HCEC 1CT (cell line): ENCODE measurements at regions not wholly inside any gene's neighbourhood (a gene's known extent, or its start where the extent isn't known, plus 50 kb on each side); places are given as distances from the start of the nearest gene placed in this dataset.
A peak's percentile ranks its signal among the peaks of the same experiment; 100 is the strongest.
"Not testable (repeated sequence)": the region's sequence is repeated elsewhere in the genome, so short reads cannot be mapped to it uniquely, and the experiment has no call there.

ENCODE experiments used
- DNase-seq: peaks from one replicate; pipeline ENCODE4 v3.0.0-alpha.2; 2017

DNA sequence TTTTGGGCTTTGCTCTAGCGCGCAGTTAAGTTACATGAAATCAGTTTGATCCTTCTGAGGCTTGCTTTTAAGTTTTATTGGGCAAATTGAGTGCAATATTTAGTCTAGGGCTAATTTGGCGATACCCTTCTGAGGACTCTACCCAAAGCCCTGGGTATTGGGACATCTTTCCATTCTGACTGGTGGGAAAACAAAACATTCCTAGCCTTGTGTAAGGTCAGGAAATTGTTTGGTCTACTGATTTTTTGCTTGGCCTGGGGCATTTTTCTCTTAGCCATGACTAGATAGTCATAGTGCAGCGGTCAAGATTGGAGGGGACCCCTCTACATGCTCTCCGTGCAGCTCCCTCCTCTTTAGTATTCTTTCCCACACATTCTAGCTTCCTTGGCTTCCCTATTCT, 189.6 kb upstream of the PTGFR start:
- no peak for DNase-seq

DNA sequence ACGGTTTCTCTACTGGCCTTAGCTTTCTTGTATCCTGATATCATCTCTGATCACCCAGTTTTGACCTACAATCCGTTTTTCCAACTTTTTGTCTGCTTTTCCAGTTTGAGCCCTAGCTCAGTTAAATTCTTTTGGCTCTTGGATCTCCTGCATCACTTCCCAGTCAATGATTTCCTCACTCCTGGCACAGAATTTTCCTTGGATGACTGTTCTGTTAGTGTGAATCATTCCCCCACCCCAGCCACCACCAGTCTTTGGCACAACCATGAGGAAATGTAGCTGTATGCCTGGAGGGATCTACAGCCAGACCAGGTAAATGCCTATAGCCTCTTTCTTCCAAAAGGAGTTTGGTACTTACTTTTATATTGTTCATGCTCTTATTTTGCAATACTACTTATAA, 187.2 kb upstream of the PTGFR start:
- peak; percentile 93 for DNase-seq

- no peak for DNase-seq
Measured at GRCh38 chr1:78304341-78304740, 186.4 kb upstream of the PTGFR start.

- DNase-seq: no peak
Measured at GRCh38 chr1:78304761-78305160, 186.0 kb upstream of the PTGFR start.

- DNase-seq: not testable (repeated sequence)
Measured at GRCh38 chr1:78310261-78310660, 180.5 kb upstream of the PTGFR start.

- DNase-seq: no peak
Measured at GRCh38 chr1:78318011-78318410, 172.8 kb upstream of the PTGFR start.

DNA sequence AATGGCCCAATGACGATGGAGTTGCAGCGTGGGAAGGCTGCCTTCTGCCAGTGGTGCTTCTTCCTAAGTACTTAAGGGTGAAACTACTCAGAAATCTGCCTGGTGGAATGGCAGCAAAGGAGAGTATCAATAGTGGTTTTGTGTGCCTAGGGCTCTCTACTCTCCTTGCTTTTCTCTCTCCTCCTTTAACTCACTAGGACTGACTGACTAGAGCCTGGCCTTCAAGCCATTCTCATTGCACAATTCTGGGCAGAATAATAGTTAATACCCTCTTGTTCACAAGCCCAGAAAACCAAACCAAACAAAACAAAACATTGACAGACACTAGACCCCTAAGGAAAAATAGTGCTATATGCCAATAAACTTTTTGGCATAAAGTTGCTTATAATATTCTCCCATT, 171.2 kb upstream of the PTGFR start:
- no peak for DNase-seq

DNA sequence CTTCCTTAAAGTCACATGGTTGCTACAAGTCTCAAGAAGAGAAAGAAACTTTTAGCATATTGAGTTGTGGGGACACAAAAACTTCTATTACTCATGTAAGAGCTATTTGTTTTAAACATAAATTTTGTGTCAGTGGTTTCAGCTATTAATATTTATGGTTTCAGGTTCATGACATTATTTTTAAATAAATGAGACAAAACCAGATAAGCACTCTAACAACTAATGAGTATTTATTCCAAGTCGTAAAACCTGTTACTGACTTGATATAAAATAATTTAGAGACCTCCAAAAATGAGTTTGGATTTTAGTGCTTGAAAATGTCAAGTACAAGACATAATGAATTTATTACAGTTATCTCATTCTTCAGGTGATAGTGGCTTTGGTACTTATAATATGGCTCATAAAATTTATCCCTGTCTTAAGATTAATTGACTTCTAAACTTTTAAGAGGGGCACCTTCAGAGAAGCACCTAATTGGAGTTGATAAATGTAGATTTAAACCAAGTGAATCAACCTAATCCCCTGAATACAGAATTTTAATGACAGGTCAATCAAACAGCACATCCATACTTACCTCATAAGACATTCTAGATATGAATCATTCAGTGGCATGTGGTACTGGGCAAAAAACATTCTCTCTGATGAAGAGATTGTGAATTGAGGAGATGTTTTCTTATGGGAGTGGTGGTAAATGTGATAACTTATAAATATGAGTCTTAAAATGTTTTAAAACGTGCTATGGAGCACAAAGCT, 167.7 kb upstream of the PTGFR start:
- no peak for DNase-seq

GRCh38 chr1:78325293-78325692, 165.5 kb upstream of the PTGFR start:
- no peak for DNase-seq

GRCh38 chr1:78329475-78329874, 161.3 kb upstream of the PTGFR start:
- DNase-seq: no peak

GRCh38 chr1:78331799-78332198, 159.0 kb upstream of the PTGFR start:
- no peak for DNase-seq

DNA sequence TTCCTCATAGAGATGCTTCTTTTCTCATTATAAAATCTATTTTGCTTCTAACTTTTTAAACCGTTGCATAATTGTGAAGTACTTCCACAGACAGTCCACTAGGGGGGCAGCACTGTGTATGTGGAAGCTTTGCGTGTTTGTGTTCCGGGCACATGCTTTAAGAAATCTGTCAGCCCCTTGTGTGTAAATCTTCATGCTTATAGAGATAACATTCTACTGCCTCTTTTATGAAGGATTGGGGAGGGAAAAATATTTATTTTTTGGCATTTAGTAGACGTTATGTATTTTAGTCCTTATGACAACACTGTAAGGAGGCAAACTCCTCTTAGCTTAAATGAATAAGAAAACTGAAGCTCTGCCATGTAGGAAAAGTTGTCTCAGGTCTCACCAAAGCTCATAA, 157.3 kb upstream of the PTGFR start:
- peak; percentile 68 for DNase-seq

GRCh38 chr1:78334114-78334513, 156.7 kb upstream of the PTGFR start:
- no peak for DNase-seq

DNA sequence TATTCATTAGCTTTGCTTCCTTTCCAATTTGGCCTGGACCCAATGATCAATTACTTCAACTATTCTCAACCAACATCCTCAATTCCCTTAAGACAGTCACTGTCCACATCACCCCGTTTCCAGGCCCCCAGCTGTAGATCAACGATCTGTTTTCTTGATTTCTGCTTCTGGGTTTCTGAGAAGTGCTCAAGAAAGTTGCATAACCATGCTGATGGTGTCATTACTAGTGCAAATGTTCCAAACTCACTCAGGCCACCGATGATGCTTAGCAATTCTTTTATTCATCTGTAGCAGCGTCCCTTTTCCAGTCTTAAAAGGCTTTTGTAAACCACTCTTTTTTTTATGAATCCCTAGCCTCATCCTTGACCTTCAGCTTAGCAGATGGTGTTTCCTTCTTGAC, 155.8 kb upstream of the PTGFR start:
- no peak for DNase-seq

DNA sequence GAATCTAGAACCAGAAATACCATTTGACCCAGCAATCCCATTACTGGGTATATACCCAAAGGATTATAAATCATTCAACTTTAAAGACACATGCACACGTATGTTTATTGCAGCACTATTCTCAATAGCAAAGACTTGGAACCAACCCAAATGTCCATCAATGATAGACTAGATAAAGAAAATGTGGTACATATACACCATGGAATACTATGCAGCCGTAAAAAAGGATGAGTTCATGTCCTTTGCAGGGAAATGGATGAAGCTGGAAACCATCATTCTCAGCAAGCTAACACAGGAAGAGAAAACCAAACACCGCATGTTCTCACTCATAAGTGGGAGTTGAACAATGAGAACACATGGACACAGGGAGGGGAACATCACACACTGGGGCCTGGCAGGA, 154.0 kb upstream of the PTGFR start:
- DNase-seq: not testable (repeated sequence)

GRCh38 chr1:78339490-78339889, 151.3 kb upstream of the PTGFR start:
- peak; percentile 86 for DNase-seq

DNA sequence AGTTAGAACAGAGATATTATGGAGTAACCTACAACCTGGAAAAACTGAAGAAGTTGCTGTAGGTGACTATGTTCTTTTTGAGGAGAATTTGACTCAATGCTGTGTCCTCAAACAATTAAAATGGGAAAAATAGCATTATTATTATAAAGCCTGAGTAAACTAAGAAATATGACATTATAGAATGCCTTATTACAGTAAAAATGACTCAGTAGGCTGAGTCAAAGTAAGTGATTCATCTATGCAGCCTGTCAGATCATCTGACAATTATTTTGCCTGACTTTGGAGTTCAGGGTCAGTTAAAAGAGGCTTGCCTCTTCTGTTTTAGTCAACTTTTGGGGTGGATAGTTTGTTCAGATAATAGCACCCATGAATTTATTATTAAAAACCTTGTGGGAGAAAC, 150.8 kb upstream of the PTGFR start:
- DNase-seq: peak; percentile 96

GRCh38 chr1:78348496-78349284, 142.1 kb upstream of the PTGFR start:
- no peak for DNase-seq

- no peak for DNase-seq
Measured at GRCh38 chr1:78351551-78352216, 139.1 kb upstream of the PTGFR start.

- DNase-seq: peak; percentile 26
Measured at GRCh38 chr1:78355656-78356055, 135.1 kb upstream of the PTGFR start.

- no peak for DNase-seq
Measured at GRCh38 chr1:78358165-78358564, 132.6 kb upstream of the PTGFR start.

- no peak for DNase-seq
Measured at GRCh38 chr1:78359666-78360065, 131.1 kb upstream of the PTGFR start.

GRCh38 chr1:78360584-78360983, 130.2 kb upstream of the PTGFR start:
- DNase-seq: no peak

DNA sequence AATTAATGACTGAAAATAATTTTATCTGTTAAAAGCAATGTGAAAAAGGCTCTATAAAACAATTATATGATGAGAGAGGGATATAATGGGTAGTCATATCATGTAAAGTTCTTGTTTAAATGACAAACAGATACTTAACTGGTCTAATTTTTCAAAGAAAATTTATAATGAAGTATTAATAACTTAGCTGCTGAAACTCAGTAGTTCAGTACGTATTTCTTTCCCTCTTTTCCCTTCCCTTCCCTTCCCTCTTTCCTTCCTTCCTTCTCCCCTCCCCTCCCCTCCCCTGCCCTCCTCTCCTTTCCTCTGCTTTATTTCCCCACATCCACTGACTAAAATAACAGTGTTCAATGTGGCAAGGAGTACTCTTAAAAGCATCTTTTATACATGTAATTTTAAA, 123.1 kb upstream of the PTGFR start:
- no peak for DNase-seq
